DMS53 treated with DMSO at 0.1 percent for 48 hours (cell line): ENCODE measurements at regions not wholly inside any gene's neighbourhood (a gene's known extent, or its start where the extent isn't known, plus 50 kb on each side); places are given as distances from the start of the nearest gene placed in this dataset.

Experiments
- DNase-seq: peaks from one replicate; lab custom pipeline; 2025; ENCODE audit not compliant: unreplicated experiment; lab: John Stamatoyannopoulos, UW

DNA sequence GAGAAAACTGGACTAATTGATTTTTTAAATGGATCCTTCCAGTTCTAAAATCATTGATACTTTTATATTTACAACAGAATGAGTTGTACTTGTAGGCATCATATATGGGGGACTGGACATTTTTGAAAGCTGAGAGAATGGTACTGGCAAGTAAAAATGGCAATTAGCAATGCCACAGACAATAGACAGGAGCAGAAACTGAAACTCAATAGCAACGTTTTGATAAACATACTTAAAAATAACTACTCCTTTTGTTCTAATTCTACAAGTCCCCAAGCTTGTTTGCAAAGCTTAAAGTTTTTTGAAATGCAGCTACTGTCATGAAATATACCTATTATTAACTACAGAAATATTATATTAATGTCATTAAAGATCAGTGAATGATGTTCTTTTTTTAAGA, 52.8 kb upstream of the FBXL7 start:
- no peak for DNase-seq

DNA sequence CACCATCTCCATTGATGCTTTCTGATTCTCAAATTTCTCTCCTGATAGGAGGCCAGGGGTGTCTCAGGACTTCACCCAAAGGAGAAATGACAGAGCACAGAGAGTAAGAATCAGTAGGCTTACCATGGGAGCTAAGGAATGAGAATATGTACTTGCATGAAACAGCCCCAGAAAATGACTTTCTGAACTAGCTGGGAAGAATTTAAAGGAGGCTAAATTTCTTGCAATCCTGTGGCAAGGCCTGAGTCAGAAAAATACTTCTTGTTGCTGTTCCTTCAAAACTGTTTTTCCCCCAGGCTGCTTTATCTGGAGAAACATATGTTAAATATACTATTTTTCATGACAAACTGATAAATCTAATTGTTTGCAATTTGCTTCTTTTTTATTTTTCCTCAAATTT, 53.4 kb upstream of the FBXL7 start:
- no peak for DNase-seq

DNA sequence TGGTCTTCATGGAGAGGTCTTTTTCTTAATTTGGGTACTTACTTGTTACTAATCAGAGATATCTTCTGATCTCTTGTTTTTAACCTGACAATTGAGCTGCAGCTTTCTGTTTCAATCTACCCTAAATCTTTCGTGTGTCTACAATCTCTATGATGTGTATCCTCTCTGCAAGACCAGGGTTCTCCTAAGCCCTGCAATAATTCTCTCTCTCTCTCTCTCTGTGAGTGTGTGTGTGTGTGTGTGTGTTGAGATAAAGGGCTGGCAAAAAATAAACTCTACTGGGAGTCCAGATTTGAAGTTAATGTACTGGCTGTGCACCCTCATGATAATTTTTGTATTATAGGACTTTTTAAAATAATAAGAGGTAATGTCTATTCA, 57.8 kb upstream of the FBXL7 start:
- DNase-seq = no peak

DNA sequence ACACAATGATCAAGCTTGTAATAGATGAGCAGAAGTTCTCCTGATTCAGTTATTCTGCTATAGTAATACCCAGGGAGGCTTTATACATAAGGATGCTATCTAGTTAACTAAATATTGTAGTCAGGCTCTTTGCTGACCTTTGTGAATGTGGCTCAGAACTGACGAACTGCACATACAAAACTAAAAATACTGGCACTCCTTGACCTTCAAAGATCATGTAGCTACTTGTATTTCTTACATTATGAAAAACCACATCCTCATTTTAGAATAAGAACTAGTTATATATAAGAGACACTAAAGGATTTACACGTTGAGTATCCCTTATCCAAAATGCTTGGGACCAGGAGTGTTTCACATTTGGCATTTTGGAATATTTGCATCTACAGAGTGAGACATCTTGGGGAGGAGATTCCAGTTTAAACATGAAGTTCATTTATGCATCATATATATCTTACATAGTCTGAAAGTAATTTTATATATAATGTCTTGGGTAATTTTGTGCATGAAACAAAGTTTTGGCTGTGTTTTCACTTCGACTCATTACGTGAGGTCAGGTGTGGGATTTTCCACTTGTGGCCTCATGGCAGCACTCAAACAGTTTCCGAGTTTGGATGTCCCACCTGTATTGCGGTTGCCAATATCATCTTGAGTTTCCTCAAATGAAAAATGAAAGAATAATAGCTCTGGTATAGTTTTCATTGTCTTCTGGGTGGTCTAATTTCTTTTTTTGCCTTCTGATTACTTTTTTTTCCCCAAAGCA, 58.4 kb upstream of the FBXL7 start:
- no peak for DNase-seq

DNA sequence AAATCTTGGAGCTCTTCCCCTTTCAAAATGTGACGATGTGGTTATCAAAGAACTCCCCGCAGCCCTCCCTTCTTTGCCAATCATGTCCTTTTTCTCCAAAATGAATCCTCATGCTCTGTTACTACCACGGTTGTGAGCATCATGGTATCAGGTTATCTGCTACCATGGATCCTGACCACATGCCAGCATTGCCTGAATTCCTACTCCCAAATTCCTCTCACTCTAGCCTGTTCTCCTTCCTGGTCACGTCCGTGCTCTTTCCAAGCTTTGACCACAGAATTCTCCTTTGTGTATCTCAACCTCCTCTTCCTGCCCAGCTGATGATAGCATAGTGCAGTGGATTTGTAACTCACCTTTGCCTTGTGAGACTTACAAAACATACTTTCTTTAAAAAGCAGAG, 59.5 kb upstream of the FBXL7 start:
- no peak for DNase-seq

DNA sequence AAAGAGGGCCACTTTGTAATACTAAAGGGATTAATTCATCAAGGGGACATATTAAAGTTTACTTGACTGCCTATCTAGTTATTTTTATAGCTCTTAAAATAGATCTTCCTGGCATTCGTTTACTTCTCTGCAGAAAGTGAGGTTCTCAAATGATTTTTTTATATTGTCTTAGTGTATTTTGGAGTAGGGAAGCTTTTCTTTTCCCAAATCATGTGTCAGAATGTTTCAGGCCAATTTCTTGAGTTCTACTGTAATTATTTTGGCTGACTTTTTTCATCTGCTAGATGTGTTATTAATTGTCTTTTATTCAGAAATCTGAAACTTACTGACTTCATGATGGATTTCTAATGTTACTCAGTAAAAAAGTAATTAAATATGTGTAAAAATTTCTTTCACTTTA, 60.2 kb upstream of the FBXL7 start:
- DNase-seq = no peak

DNA sequence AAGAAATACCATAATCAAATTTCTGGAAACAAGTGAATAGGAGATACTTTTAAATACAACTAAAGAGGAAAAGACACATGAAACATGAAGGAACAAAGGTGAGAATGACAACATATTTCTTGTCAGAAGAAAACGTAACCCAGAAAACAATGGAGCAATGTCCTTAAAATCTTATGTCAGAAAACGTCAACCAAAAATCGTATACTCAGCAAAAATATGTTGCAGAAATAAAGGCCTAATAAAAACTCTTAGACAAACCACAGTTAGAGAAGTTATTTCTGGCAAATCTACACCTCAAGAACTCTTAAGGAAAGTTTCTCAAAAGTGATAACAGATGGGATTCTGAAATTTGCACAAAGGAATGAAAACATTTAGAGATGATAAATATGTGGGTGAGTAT, 66.3 kb upstream of the FBXL7 start:
- no peak for DNase-seq

DNA sequence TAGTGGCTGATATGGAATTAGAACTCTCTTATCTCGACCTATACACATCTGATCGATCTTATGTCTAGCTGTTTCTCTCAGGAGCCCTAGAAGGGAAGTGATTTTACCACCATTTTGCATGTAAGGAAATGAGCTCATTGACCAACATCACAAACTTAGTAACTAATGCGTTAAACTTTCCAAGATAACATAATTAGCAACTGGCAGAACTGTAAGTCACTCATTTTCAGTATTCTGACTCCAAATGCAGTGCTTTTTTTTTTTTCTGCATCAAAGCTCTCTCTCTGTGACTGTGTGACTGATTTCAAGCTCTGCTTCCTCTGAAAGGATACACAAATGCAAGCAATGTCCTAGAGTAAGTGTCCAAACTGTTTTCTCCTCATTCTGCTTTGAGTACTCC, 68.1 kb upstream of the FBXL7 start:
- DNase-seq = no peak

DNA sequence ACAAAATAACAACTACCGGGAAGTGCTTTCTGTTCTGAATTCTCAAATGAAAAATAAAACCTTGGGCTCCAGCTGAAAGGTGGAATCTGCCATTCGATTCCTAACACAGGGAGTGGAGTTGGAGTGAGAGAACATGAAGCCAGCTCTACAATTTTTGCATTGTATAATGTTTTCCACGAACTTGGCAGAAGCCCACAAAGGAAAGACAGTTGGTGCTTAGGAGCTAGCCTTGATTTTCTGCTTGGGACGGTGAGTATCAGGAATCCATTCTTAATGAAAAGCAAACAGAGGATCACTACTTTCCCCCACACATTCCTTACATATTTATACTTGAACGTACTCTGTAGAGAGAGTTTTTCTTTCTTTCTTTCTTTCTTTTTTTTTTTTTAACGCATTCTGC, 74.2 kb upstream of the FBXL7 start:
- DNase-seq = no peak

DNA sequence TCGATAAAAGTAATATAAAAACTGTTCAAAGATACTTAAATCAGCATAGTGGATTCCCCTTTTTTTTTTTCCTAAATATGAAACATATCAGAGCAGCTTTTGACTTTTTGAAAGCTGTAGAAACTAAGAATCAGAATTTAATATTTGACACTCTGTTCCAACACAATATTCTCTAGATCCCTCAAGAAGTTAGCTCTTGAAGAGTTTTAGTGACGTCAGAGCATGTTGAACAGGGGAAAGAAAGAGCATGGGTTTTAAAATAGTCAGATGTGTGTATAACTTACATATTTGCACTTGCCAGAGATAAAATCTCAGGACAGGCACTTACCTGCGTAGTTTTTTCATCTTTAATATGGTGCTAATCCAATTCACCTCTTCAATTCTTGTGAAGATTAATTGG, 75.2 kb upstream of the FBXL7 start:
- no peak for DNase-seq

DNA sequence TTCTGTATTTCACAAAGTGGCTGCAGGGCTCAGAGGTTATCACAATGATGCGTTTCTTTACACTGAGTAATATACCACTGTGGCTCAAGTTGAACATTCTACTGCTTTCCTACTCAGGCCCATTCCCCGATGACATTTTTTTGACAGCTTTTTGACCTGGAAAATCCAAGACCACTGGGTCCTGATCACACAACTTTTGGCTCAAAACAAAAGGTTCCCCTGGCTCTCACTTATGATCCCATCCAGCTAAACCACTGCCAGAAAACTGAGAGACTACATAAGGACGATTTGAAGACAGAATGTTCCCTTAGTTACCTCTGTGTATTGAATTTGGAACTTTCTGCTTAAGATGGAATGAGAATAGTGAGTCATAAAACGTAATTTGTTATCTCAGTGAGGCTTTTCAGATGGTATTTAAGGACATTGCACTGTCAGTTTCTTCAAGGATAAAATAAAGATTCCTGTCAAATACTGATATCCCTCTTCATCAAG, 78.0 kb upstream of the FBXL7 start:
- DNase-seq = no peak

DNA sequence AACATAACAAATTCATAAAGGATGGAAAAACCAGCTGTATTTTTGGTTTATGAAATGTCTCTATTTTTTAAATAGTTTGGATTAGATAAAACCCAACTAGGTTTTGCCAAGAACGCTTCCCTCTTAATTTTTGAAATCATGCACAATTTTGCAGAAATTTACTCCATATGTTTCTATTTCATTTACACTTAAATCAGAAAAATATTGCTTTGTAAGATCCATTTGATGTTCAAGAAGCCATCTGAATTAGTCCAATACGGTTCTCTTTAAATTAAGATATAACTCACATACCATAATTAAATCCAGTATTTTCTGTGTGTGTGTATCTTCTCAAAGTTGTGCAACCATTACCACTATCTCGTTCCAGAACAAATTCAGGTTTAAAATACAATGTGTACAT, 78.6 kb upstream of the FBXL7 start:
- no peak for DNase-seq

DNA sequence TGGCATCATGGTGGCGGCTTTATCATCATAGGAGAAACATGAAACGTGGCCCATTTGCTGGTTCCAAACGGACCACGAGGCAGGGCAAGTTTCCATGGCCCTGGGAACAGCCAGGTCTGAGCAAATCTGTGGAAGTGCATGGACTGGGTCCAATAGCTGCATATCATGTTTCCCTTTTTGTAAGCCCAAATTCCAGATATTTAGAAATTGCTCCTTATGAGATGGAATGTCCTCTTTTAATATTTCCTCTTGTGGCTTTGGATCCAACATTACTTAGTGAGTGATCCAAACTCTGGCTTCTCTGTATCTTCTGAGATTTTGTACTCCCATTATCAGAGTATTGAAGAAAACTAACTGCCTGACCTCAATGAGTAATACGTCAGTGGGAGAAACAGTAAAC, 79.8 kb upstream of the FBXL7 start:
- DNase-seq = no peak

DNA sequence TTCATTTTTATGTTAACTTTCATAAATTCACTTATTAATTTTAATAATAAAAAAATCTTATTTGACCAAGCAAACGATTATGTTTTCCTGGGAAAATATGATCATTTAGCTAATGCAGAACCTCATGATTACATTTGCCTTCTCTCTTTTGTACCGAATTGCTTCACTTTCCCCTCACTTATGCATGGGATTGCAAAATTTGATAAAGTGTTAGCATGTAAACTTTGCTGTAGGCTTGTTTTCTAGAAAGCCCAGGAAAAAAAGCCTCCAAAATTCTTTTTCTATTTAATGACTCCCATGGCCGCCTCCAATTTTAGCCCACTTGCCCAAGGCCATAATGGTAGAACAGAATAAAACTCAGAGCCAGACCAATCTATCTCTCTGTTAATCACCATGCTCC, 82.8 kb upstream of the FBXL7 start:
- no peak for DNase-seq

DNA sequence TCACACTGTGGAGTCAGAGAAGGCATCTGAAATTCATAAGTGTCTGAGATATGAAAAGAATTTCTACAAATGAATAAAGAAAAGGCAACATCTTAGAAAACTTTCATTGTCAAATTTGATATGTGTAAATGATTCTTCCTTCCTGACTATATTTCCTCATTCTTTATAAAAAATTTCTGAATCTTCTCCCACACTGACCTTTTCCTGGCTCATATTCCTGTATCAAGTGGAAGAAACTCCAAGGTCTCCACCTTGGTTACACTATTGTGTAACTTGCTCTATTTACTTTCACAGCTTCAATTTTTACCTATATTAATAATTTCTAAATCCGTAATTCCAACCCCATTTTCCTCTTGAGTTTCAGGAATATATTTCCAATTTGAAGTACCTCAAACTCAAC, 93.5 kb upstream of the FBXL7 start:
- no peak for DNase-seq

DNA sequence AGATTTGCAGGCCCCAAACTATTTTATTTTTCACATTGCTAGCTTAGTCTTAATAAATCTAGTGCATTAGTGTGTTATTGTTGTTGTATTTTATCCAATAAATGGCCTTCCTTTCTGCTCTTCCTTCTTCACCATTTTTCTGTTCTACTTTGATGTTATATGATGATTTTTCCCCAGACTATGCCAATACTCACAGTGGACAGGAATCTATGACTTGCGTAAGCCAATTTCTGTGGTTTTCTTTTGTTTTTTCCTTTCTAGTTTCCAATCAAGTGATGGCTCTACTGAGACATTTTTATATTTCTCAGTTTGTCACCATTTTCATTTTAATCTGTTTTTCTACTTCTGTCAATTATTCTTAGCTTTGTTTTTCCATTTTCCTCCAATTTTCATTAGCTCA, 106.8 kb upstream of the FBXL7 start:
- no peak for DNase-seq

DNA sequence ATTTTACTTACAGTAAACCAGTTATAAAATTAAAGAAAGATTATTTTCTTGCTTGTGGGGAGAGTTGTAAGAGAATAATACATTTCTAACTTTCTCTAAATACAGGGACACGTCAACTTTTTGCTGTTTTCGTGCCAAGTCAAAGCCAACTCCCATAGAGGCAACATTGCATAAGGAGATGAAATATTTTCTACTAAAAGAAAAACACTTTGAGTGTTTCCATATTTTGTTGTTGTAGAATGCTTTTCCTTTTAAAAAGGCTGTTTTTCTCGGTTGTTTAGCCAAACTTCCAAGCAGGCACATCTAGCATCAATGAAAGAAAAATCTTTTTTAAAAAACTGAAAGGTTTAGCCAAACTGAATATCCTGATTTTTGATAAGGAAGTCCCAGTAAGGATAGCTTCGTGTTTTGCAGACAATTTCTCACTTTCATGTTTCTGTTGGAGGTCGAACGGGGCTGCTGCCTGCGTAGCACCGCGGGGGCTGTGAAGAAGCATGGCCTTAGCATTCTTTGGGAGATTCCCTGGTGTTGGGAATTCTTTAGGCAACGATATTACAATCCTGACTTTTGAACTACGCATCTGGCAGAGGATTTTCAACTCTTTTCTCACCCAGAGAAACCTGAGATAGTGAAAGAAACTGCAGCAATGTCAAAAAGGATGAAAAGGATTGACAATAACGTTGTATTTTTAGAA, 108.1 kb upstream of the FBXL7 start:
- no peak for DNase-seq

DNA sequence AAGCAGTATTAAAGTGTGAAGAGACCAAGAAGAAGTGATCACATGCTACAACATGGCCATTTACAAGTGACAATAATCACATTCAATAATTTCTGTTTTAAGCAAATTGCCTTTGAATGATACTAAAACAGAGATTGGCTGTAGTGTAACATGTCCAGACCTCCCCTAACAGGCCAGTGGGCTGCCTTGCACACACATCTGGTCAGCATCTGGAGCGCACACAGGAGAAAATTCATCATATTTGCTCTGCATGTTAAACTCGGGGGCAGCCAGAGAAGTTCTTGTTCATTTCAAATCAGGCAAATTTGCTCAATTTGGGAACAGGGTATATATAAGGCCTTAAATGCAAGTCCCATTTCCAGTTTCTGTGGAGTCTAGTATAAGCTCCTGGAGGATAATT, 111.1 kb upstream of the FBXL7 start:
- DNase-seq = no peak

DNA sequence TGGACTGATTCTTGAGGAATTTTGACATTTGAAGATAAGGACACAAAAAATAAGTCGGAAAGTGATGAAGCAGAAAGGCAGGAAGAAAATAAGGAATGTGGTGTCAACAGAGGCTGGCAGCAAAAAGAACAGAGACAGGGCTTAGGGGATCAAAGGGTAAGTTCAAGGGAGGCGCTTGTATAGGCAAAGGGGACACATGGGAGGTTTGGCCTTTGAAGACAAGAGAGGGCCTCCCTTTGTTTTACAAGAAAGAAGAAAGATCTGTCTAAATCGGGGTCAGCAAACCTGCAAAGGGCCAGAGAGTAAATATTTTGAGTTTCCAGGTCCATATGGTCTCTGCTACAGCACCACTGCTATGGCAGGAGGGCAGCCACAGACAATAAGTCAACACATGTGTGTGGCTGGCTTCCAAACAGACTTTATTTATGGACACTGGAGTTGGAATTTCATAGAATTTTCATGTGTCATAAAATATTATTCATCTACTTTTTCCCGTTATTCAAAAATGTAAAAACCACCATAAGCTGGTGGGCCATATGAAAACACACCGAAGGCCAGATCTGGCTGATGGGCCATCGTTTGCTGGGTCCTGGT, 112.0 kb upstream of the FBXL7 start:
- DNase-seq = no peak

DNA sequence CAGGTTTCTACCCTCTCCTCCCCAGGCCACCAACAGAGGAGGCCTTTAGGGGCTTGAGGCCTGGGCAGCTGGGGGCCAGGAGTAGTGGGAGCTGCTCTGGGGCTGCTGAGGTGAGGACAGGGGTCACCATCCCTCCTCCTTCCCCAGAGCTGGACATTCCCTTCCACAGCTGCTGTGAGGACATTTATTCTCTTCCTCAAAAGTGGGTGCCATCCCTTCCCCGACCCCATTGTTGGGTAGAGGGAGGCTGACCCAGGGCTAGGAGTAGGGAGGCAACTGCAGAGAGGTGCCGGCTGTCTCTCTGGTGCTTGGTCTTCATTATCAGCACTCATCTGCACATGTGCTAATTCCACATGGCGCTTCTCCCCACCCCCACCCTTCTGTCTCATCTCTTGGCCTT, 113.9 kb upstream of the FBXL7 start:
- DNase-seq = no peak

DNA sequence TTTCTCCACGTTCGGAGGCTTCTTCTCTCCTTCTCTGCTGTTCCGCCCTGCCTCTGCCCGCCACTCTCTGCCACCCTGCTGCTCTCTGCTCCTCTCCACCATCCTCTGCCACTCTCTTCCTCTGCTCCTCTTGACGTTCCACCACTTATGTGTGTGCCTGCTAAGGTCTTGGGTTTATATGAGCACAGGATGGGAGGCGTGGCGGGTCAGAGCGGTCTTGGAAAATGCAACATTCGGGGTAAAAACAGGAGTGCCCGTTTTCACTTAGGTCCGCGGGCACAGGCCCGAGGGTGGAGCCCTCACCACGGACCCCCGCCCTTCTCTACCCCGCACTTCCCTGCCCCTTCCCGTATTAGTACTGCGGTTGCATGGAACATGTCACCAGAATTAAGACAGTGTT, 114.4 kb upstream of the FBXL7 start:
- DNase-seq = no peak

DNA sequence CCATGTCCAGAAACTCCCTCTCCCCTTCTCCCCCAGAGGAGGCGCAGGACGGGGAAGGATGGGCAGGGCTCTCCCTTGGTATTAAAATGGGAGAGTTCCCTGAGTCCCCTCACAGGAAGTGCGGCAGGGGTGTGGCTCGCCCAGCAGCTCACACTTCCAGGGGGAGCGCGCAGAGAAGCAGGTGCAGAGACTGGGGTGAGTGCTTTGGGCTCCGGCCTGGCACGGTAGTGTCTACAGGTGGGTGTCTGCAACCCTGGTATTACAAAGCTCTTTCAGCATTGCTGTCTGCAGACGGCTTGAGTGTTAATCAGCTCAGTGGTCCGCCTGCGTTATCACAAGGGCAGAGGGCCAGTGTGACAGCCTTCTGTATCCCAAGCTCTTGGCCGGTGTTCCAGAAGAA, 114.9 kb upstream of the FBXL7 start:
- DNase-seq = no peak

DNA sequence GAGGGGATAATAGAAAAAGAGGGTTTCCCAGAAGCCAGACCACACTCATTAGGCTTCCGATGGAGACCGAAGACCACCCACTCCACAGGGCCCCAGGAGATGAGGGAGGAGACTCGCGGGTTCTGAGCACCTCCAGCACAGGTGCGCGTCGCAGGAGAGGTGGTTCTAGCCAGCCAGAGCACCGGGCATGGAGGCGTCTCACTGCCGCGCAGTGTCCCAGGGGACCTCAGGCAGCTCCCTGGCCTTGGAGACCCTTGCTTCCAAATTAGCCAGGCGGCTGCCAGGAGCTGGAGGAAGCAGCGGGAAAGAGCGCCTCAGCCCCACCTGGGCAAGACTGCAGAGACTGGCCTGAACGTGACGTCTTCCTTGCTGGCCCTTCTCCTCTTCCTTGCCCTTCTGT, 115.4 kb upstream of the FBXL7 start:
- DNase-seq = no peak
